HepG2 (cell line): ENCODE measurements at regions not wholly inside any gene's neighbourhood (a gene's known extent, or its start where the extent isn't known, plus 50 kb on each side); places are given as distances from the start of the nearest gene placed in this dataset.

ENCODE experiments used
- ATAC-seq: fragments of 200-7000 bp; cut with Tn5 transposase; 3 replicates; pipeline ENCODE4 v1.9.1; 2020; ENCODE audit warnings: mild to moderate bottlenecking, moderate library complexity
- BruUV-seq: library from RNA; stranded (reverse); fragments of 400-500 nt; replicated peaks from 2 replicates; lab custom pipeline; 2021; lab: Mats Ljungman, UMichigan
- CTCF ChIA-PET: fragments of 300-600 bp; formaldehyde crosslinking; extraction: SDS; loops from one replicate; lab custom pipeline; 2021; ENCODE audit warnings: low total read pairs, inconsistent platforms, low intra/inter-chr PET ratio; lab: Yijun Ruan, JAX
- POLR2A ChIA-PET: fragments of 350-600 bp; sonication (Branson Sonifier 250); formaldehyde crosslinking; loops from one replicate; lab custom pipeline; 2020; ENCODE audit warnings: antibody characterized with exemption, inconsistent platforms; lab: Yijun Ruan, JAX
- DNase-seq: peaks from one replicate; pipeline ENCODE4 v3.0.0-alpha.2; 2015; ENCODE audit warnings: low spot score
- FAIRE-seq: peaks from 3 replicates; lab custom pipeline; 2011; peaks lifted over from hg19 to GRCh38; lab: Jason Lieb, UNC
- H2AFZ ChIP-seq: one replicate; pipeline ENCODE4 v1.6.1; 2011; ENCODE audit warnings: low read length, inconsistent platforms
- H3K27ac ChIP-seq: fragments of 300-600 bp; 3 replicates; pipeline ENCODE4 v1.8.0; 2011; ENCODE audit warnings: mixed run types, mild to moderate bottlenecking, mixed read lengths, low read length, inconsistent platforms; ENCODE audit not compliant: insufficient read depth; ENCODE audit errors: extremely low read length
- H3K27me3 ChIP-seq, 2 experiments: fragments of 200-600 bp in 1 of 2; 2 replicates in 1 of 2; 3 replicates in 1 of 2; pipeline versions ENCODE4 v1.6.0 to v1.8.0; 2011; ENCODE audit warnings: low read length in 2 of 2, mild to moderate bottlenecking in 2 of 2, moderate library complexity in 2 of 2, inconsistent platforms in 1 of 2; ENCODE audit not compliant: insufficient read depth in 2 of 2, control insufficient read depth in 1 of 2
- H3K36me3 ChIP-seq, 2 experiments: fragments of 200-600 bp in 1 of 2; replicated peaks in 1 of 2; 2 replicates in 1 of 2; 3 replicates in 1 of 2; pipeline versions ENCODE4 v1.5.1 to v1.8.0; 2011; ENCODE audit warnings: low read length in 2 of 2, inconsistent platforms in 1 of 2; ENCODE audit not compliant: insufficient read depth in 2 of 2, control insufficient read depth in 1 of 2
- H3K4me1 ChIP-seq: 2 replicates; pipeline ENCODE4 v1.5.1; 2012; ENCODE audit warnings: low read length, inconsistent platforms; ENCODE audit not compliant: insufficient read depth
- H3K4me2 ChIP-seq: 2 replicates; pipeline ENCODE4 v1.6.0; 2011; ENCODE audit warnings: low read depth, low read length, inconsistent platforms
- H3K4me3 ChIP-seq, 3 experiments: fragments of 200-600 bp in 1 of 3; sonication (generic), shearing (Covaris generic) in 1 of 3; replicated peaks in 1 of 3; 2 replicates each; pipeline ENCODE4 v1.5.1; 2011 to 2016; ENCODE audit warnings: low read length in 3 of 3, inconsistent platforms in 2 of 3, low read depth in 2 of 3, mild to moderate bottlenecking in 2 of 3, control low read depth in 1 of 3, mixed read lengths in 1 of 3; ENCODE audit not compliant: insufficient read depth in 1 of 3
- H3K79me2 ChIP-seq: one replicate; pipeline ENCODE4 v1.6.1; 2011; ENCODE audit warnings: low read length, inconsistent platforms; ENCODE audit not compliant: insufficient read depth
- H3K9ac ChIP-seq: 2 replicates; pipeline ENCODE4 v1.6.0; 2011; ENCODE audit warnings: mild to moderate bottlenecking, low read depth, low read length, inconsistent platforms; ENCODE audit not compliant: insufficient read depth
- H3K9me3 ChIP-seq: 2 replicates; pipeline ENCODE4 v1.5.1; 2012; ENCODE audit warnings: mild to moderate bottlenecking, low read length
- H4K20me1 ChIP-seq: 2 replicates; pipeline ENCODE4 v1.6.0; 2011; ENCODE audit warnings: inconsistent platforms, mild to moderate bottlenecking, low read length, moderate library complexity; ENCODE audit not compliant: insufficient read depth
- BCL6 ChIP-seq: IDR thresholded peaks from 2 replicates; pipeline ENCODE4 v1.6.1; 2016; ENCODE audit warnings: missing genetic modification reagents, missing compliant biosample characterization
- FLYWCH1 ChIP-seq: sonication (generic); formaldehyde crosslinking; IDR thresholded peaks from 2 replicates; pipeline ENCODE4 v1.8.1; 2023; ENCODE audit warnings: mild to moderate bottlenecking, missing genetic modification reagents
- GLMP ChIP-seq: sonication (generic); formaldehyde crosslinking; IDR thresholded peaks from 2 replicates; pipeline ENCODE4 v1.9.0; 2021; ENCODE audit warnings: missing genetic modification reagents, mild to moderate bottlenecking, borderline replicate concordance
- HIVEP1 ChIP-seq: sonication (generic); formaldehyde crosslinking; IDR thresholded peaks from 2 replicates; pipeline ENCODE4 v1.4.0; 2020; ENCODE audit warnings: mild to moderate bottlenecking, missing genetic modification reagents
- MED8 ChIP-seq: sonication (generic); formaldehyde crosslinking; IDR thresholded peaks from 2 replicates; pipeline ENCODE4 v1.8.1; 2023; ENCODE audit warnings: mild to moderate bottlenecking, missing genetic modification reagents; ENCODE audit not compliant: insufficient replicate concordance
- PBX3 ChIP-seq: sonication (generic); formaldehyde crosslinking; IDR thresholded peaks from 2 replicates; pipeline ENCODE4 v1.8.1; 2023; ENCODE audit warnings: missing genetic modification reagents, inconsistent platforms, borderline replicate concordance
- SNAPC4 ChIP-seq: sonication (generic); formaldehyde crosslinking; IDR thresholded peaks from 2 replicates; pipeline ENCODE4 v1.4.0; 2020; ENCODE audit warnings: mild to moderate bottlenecking, missing genetic modification reagents
- SRY ChIP-seq: sonication (generic); formaldehyde crosslinking; IDR thresholded peaks from 2 replicates; pipeline ENCODE4 v1.8.0; 2022; ENCODE audit warnings: mild to moderate bottlenecking, missing genetic modification reagents
- TBL1XR1 ChIP-seq: fragments of 150-350 bp; IDR thresholded peaks from 2 replicates; pipeline ENCODE4 v1.6.1; 2014; ENCODE audit warnings: borderline replicate concordance, low read length; ENCODE audit not compliant: partially characterized antibody
- ZNF362 ChIP-seq: sonication (generic); formaldehyde crosslinking; IDR thresholded peaks from 2 replicates; pipeline ENCODE4 v1.4.0; 2020; ENCODE audit warnings: missing genetic modification reagents, mild to moderate bottlenecking, borderline replicate concordance
- ZNF383 ChIP-seq: sonication (generic); formaldehyde crosslinking; IDR thresholded peaks from 2 replicates; pipeline ENCODE4 v1.4.0; 2020; ENCODE audit warnings: missing genetic modification reagents, mild to moderate bottlenecking, borderline replicate concordance
- ZNF484 ChIP-seq: sonication (generic); formaldehyde crosslinking; IDR thresholded peaks from 2 replicates; pipeline ENCODE4 v1.5.1; 2020; ENCODE audit warnings: mild to moderate bottlenecking, low read depth, missing genetic modification reagents, borderline replicate concordance
- ZNF614 ChIP-seq: IDR thresholded peaks from 2 replicates; pipeline ENCODE4 v1.6.1; 2018; ENCODE audit warnings: missing biosample characterization, missing genetic modification reagents, inconsistent platforms, borderline replicate concordance
- ZNF639 ChIP-seq: conservative IDR thresholded peaks from 2 replicates; pipeline ENCODE4 v1.6.1; 2018; ENCODE audit warnings: missing genetic modification reagents
- ZNF720 ChIP-seq: sonication (generic); formaldehyde crosslinking; IDR thresholded peaks from 2 replicates; pipeline ENCODE4 v1.4.0; 2020; ENCODE audit warnings: missing genetic modification reagents
- WGBS: methylation state at CpG from one replicate; pipeline ENCODE4 v1.1.6; 2017; ENCODE audit warnings: low lambda C conversion rate; 5-methylcytosine and 5-hydroxymethylcytosine counted together
- in situ Hi-C: cut with HindIII; loops from 2 replicates; pipeline ENCODE4 v1.10.0; 2017; ENCODE audit warnings: low pct_unique_long_range_greater_than_20kb; ENCODE audit not compliant: extremely low pct_ligation_motif_present
- intact Hi-C: fragments of 100-400 bp; cut with micrococcal nuclease; formaldehyde crosslinking; loops from one replicate; pipeline ENCODE4 v1.10.0; 2022; ENCODE audit not compliant: unreplicated experiment

- TF ChIP-seq ZNF639 (no peak), ZNF614 (no peak), FLYWCH1 (no peak), PBX3 (CRISPR knock-in tag) (no peak), BCL6 (CRISPR knock-in tag) (no peak), ZNF484 (CRISPR knock-in tag) (no peak)
These were observed 1183.7 kb downstream of the MRPL39 start (continued) for GRCh38 chr21:24423546-24423945.

GRCh38 chr21:24420689-24421088 lies 1186.6 kb downstream of the MRPL39 start:
- no peak for DNase-seq
- CTCF ChIA-PET: no interaction called here
- no peak for FAIRE-seq
- WGBS: 0% methylated on average over 1 of the region's 1 CpG
- in situ Hi-C loops: no loop called here
- Histone ChIP-seq H3K4me1 (no peaks in the 10 kb centered on the region), H3K36me3 (no peaks in the 10 kb centered on the region), H2AFZ (no peak overlapping the region), H3K9ac (no peak overlapping the region), H3K4me2 (no peak overlapping the region), H3K27me3 (no peaks in the 10 kb centered on the region), H4K20me1 (no peaks in the 10 kb centered on the region), H3K4me3 (no peak overlapping the region), H3K9me3 (peaks cover 96% of the 10 kb centered on the region), H3K27ac (no peak overlapping the region), H3K79me2 (no peaks in the 10 kb centered on the region)
- intact Hi-C loops: no loop called here
- no TSS peak for BruUV-seq
- no peak for ATAC-seq
- POLR2A ChIA-PET: no interaction called here
- no peak for TF ChIP-seq GLMP
- no peak for TF ChIP-seq TBL1XR1
- TF ChIP-seq ZNF383 (CRISPR knock-in tag): no peak
- TF ChIP-seq SRY (CRISPR knock-in tag): no peak
- TF ChIP-seq MED8 (CRISPR knock-in tag): no peak
- TF ChIP-seq HIVEP1 (CRISPR knock-in tag): no peak
- no peak for TF ChIP-seq ZNF720 (CRISPR knock-in tag)
- TF ChIP-seq SNAPC4 (CRISPR knock-in tag): no peak
- no peak for TF ChIP-seq ZNF362 (CRISPR knock-in tag)
